LoVo (cell line): ENCODE measurements at regions not wholly inside any gene's neighbourhood (a gene's known extent, or its start where the extent isn't known, plus 50 kb on each side); places are given as distances from the start of the nearest gene placed in this dataset.
"Not testable (repeated sequence)": the region's sequence is repeated elsewhere in the genome, so short reads cannot be mapped to it uniquely, and the experiment has no call there.

ENCODE experiments used
- DNase-seq: peaks from one replicate; pipeline ENCODE4 v3.0.0-alpha.2; 2016; ENCODE audit warnings: low spot score

DNA sequence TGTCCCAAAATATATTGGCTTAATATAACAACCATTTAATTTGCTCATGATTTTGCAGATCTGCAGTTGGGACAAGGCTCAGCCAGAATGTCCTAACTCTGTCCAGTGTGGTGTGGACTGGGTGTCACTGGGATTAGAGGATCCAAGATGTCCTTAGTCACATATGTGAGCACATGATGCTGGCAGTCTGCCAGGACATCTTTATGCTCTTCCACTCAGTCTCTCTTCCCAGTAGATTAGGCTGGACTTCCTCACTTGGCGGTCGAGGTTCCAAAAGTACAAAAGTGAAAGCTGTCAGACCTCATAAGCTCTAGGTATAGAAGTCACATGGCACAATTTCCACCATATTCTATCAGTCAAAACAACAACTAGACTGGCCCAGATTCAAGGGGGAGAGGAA, 167.9 kb upstream of the NTF3 start:
- DNase-seq: no peak

DNA sequence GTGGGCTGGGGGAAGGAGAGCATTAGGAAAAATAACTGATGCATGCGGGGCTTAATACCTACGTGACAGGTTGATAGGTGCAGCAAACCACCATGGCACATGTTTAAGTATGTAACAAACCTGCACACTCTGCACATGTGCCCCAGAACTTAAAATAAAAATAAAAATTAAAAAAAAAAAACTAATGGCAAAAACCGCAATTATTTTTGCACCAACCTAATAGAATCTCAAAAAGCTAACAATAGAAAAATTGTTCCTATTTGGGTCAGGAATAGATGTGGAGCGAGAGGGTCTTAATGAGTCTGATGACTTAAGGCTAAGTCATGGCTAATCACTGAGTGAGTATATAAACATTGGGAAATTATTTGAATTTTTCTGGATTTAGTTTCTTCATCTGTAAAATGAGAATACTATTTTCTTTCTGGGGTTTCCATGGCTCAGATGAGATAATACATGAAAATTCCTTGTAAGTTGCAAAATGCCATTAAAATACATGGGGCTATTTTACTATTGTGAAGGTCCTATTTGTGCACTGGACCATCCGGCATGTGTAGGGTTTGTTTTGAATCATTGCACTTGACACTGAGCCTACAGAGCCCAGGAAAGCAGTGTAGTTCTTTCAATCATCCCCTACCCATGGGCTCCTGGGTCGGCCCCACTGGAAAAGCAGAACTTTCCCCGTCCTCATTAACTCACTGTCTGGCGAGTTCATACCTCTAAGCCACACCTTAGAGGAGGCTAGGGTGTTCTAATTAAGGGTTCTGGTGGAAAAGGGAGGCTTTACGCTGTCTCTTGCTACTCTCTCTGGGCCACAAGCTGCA, 164.1 kb upstream of the NTF3 start:
- no peak for DNase-seq

DNA sequence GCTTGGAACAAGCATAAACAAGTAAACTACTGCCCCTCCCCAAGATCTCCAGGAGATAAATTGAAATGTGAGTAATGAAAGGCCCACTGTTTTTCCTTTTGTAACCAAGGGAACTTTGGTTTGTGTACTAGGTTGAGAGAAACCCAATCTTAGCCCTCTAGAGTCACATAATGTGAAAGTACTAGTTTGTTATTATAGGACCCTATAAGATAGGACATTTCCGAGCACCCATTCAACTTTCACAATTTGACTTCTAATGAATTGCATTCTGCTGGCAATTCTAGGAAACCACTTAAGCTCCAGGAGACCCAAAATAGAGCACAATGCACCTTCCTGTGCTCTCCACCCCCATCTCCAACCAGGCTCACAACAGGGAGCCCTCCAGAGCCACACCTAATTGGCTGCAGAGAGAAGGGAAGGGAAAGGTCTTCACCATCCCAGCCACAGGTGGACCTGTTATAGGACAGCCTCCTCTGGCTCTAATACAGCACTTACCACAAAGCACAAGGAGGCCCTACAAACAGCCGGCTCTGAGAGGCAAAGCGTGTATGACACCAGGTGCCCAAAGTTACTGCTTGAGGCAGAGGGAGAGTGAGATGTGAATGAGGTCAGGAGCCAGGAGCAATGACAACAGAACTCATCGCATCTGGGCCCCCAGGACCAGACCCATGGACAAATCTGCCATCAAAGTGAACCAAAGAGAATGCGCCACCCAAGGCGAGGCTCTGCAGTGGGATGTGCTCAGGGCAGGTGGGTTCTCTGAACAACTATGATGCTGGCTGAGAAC, 163.3 kb upstream of the NTF3 start:
- DNase-seq: no peak

DNA sequence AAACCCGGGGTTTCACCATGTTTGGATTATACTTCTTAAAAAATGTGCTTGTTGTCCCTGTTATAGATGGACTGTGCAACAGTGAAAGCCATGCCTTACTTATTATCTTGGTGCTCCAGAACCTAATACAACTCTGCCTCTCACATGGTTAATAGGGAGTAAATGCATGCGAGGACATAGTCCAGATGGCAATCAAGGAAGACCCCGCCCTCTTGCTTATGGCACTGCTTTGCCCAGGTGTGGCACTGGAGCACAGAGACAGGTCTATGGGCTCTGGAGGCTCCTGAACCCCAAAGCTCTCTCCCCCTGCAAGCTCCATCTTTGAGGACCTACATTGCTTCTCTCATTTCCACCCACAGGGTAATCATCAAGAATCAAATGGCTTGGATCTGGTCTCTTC, 162.1 kb upstream of the NTF3 start:
- DNase-seq: no peak

DNA sequence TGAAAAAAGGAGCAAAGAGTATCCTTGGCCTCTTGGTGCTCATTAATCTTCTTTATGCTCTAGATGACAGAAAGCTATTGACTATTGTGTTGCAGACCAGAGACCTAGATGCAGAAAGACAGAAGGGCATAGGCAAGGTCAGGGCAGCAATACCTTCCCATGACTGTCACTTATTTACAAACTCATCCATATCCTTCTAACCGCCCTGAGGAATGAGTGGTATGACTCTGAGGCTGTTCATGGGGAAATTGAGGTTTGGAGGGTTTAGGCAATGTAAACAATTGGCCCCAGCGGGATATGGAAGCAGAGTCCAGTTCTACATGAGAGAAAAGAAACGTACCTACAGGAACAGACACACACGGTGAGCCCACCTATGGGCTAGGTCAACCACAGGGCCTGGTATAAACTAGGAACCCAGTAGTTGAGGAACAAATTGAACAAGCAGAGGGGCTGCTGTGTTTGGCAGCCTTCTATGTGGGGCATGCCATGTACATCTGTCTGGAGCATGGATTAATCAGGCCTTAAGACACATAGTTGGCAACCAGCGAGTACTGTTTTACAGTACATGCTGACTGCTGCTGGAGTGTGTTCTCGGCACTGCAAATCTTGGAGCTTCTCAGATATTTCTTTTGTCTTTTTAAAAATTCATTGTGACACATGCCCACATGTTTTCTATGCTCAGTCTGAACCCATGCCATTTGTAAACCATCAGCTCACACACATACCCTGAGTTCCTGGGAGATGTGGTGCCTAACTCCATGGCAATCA, 159.7 kb upstream of the NTF3 start:
- DNase-seq: no peak

DNA sequence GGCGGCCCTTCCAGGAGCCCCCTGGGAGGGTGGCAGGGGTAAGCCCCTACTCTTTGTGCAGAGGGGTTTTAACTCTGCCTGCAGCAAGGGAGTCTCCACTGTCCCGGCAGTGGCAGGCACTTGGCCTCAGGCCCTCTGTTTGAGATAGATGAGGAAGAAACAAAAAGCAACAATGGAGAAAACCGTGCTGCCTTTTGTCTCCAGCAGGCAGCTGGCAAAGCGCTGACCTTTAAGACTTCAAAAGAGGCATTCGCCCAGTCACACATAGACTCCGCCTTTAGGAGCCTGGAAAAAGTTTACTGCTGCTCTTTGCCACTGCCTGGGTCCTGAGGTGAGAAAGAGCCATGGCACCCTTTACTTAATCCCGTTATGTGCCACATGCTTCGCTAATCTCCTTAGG, 158.2 kb upstream of the NTF3 start:
- no peak for DNase-seq

DNA sequence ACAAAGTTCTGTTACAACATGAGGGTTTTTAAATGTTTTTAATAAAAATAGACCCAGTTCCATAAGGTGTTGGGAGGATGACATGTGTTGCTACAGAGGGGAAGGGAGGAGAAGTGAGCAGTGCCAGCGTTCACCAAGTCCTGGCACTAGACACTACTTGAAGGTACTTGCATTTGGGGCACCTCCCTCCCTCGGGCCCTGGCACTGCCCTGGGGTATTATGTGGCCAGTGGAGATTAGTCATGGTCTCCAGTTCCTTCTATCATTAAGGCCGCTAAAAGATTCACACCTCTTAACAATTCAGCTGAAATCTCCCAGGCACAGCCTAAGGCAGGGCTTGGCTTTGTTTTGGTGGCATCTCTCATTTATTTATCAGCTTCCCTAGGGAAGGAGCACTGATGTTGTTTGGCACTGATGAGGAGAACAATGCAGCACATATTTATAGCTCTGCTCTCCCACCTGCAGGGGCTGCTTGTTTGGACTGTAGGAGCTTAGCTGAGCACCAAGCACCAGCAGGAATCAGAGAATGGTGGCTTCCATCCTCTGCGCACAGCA, 155.5 kb upstream of the NTF3 start:
- no peak for DNase-seq

DNA sequence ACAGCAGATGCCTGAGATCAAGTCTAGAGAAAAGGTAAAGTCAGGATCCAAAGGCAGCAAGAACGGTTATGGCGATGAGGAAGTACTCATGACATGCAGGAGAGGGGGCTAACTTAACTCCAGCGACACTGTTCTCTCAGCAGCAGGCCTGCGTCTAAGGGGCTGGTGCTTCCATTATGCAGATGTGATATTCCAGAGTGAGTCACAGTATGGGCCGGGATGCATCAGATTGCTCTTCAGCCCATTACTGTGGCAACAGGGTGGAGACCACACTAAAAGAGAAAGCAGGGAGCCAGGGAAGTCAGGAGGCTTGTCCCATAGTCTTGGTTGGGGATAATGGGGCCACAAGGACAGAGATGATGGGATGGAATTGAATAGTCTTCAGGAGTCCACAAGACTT, 151.8 kb upstream of the NTF3 start:
- DNase-seq: no peak

DNA sequence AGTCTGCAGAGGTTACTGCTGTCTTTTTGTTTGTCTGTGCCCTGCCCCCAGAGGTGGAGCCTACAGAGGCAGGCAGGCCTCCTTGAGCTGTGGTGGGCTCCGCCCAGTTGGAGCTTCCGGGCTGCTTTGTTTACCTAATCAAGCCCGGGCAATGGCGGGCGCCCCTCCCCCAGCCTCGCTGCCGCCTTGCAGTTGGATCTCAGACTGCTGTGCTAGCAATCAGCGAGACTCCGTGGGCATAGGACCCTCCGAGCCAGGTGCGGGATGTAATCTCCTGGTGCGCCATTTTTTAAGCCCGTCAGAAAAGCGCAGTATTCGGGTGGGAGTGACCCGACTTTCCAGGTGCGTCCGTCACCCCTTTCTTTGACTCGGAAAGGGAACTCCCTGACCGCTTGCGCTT, 141.5 kb upstream of the NTF3 start:
- DNase-seq: not testable (repeated sequence)

DNA sequence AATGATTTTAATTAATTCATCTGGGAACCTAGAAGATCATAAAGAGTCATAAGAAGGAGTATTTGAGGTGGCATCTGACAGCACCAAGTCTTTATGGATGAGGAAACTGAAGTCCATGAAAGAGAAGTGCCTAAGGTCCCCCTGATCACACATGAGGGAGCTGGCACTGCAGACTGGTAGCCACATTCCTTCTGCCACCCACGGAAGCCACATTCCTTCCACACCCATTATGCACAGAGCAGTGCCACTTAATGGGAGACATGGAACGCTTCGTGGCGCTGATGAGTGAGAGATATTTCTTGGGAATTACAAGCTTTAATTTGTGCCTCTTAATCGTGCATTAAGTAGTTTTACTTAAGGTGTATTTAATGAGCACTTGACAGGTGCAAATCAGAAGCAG, 139.3 kb upstream of the NTF3 start:
- no peak for DNase-seq

DNA sequence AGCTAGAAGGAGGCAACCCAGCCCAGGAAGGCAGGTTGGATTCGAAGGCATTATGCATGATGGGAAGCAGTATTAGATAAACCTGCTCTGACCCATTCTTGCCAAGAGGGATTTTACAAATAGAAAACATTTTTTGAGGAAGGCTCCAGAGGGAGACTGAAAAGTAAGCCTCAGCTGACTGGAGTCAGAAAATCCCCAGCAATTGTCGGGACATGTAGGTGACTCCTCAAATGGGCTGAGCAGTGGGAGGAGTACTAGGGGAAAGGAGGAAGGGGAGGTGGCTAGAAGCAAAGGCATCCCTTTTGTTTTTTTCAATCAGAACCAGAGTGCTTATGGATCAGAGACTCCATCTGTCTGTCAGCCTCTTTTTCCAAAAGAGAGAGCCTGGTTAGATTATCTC, 138.1 kb upstream of the NTF3 start:
- DNase-seq: no peak

DNA sequence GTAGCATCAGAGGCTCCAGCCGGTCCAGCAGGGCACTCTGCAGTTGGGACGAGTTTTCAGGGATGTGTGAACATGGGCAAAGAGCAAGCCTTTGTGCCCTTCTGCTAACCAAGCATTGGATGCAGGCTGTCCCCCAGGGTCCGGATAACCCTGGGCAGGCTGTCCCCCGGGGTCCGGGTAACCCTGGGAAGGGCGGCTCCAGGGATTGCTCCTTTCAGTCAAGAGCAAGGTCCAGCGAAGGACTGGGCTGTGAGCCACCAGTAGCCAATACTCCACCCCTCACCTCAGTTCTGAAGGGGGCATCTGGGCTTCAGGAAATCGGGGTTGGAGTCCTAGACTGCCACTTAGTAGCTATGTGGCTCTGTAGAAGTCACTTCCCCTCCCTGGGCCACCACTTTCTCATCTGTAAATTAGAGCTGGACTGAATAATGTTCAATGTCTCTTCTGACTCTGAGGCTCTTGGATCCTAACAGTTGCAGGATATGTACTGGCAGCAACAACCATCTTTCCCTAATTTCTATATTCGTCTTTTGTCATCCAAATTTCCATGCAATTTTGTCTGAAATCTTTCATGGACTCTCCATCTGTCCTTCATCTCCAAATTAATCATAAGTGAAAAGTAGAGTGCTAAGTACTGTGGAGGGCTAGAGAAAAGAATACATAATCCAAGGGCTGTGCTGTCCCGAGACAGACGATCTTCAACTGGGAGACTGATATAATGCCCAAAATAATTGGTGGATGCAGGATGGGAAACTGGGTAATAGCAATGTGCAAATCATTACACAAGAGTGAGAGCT, 137.4 kb upstream of the NTF3 start:
- no peak for DNase-seq

DNA sequence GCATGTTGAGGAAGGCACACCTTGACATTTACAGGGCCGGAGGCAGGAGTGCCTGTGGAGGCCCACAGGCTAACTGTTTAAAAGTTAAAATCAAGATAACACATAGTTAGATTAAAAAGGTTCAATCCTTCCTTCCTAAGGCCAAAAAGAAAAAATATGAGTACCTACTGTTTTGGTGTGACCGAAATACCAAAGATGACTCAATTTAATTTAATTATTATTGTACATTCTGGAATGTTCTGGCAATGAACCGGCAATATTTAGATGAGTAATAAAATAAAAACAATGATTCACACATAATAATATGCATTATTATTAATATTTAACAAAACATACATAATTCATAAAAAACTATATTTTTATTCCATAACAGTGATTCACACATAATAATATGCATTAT, 136.8 kb upstream of the NTF3 start:
- DNase-seq: no peak

DNA sequence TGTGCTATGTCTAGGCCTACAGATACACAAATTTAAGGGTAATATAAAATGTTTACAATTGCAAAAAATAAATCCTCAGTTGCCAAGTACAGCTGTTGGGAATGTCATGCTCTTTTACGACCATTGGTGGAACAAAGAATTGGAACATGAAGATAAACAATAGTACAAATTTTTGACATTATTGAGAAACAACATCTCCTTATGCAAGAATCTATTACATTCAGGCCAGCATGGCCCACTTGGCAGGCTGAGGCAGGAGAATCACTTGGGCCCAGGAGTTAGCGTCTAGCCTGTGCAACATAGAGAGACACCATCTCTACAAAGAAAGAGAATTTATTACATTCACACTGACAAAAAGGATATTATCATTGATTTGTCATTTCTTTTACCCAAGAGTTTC, 135.9 kb upstream of the NTF3 start:
- DNase-seq: no peak

DNA sequence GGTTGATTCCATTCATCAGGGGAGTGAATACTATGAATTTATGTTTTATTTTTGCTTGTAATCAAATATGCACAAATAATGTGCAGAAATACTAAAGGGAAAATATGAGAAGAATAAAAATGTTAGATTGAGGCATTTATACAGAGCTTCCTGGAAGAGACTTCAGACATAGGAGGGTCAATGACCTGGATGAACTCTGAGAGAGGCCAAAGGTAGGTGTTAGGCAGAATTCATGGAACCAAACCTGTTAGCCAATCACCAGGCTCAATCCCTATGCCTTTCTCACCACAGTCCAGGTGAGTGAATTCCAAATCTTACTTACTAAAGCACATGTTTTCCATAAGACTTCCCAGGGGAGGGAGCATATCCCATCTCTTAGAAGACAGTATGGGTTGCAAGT, 130.4 kb upstream of the NTF3 start:
- DNase-seq: no peak

DNA sequence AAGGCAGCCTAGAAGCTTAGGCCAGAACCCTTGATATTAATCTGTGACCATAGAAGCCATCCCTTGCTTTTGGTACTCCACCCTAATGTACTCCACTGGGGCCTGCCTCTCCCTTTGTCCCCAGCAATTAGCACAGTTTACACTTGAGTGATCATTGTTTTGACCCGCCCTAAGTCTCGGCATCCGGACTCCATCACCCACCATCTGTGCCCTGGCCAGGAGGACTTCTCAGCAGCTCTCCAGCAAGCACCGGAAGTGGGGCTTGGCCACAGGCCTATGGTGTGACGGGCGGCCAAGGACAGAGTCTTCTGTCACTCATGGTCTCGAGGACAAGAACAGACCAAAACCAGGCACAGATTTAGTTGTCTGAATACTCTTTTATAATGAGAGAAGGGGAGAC, 126.5 kb upstream of the NTF3 start:
- DNase-seq: no peak

DNA sequence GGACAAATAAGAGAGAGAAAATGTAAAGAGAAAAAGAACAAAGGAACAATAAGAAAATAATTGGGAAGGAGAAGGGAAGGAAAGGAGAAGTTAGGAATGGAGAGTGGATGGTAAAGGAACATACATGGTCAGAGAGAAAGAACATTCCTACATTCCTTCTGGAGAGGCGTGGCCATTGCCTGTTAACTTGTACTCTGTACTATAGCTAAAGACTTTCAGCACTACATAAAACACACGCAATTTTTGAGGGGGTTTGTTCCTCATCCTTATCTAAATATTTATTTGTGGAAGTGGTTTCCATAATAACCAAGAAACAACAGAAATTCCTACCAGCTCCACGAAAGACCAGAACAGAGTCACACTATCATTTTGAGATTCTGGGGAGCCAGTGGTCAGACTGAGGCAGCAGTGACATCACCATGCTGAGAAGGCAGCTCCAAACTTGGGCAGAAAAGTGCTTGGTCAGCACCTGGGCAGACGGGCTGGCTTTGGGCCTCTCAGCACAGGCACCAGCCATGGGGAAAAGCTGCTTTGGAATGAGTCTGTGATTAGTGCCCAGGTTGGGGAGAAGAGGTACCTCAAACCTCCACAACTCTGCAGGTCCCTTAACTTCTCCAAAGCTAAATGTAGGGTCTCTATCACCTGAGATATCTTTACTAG, 125.9 kb upstream of the NTF3 start:
- no peak for DNase-seq

DNA sequence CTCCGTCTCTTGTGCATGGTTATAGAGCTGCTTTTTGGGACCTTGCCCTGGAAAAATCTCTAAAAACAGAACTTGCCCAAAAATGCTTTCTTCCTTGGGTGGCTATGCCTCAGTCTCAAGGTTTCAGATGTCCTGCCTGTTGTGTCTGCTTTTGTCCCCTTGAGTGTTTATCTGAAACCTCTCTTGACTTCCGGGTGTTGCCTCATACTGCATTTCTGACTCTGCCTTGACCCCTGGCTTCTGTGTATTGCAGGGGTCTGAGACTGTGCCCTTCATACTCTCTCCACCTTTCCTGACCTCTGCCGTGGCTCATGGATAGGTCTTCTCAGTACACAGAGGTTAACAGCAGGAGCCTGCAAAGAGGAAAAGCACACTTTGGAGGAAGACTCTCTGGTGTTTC, 124.8 kb upstream of the NTF3 start:
- DNase-seq: no peak

DNA sequence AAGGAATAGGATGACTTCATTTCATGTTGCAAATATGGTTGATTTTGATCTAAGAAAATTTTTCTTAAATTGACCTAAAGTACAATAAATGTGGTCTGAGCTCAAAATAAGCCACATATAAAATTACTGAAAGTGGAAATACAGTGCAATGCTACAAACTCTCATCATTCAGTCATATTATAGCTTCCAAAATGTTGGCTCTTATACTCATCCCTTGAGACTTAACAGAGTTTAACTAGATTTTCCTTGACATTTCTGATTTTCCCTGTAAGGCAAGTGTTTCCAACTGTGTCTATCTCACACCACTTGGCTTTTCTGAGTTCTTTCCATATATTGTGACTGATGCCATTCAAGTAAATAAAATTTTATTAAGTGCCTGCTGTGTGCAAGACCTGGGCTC, 123.7 kb upstream of the NTF3 start:
- DNase-seq: no peak

DNA sequence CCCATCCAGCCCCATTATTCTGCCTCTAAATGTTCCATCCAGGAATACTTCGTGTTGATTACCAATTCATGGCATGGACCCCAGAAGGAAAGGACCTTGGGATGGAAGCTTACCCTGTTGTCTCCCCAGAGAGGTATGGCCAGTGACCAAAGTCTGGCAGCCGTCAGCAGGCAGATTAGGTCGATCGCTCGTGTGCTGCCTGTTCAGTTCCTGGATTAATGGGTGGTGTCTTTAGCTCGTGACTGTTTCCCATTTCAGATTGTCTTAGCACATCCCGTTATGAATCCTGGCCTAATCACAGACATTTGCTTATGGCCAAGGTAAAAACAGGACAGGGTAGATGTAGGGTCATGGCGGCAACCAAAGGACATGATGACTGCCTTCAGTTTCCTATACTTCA, 122.9 kb upstream of the NTF3 start:
- DNase-seq: no peak

DNA sequence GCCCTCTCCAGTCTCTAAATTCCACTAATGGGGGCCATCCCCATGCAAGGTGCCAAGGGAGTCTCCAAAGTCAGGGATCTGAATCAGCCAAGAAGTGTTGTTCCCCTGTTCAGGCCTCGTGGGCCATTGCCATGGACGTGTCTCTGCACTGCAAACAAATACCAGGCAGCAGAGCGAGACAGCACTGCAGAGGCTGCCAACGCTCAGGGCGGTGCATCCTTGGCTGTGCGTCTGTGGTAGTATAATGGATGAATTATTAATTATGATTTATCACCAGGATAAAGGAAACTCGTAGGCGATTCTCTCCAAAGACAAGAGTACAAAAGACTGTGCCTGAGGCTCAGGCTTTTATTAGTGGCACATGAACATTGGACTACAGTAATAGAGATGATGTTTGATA, 122.3 kb upstream of the NTF3 start:
- DNase-seq: no peak
